Uterus (tissue), 2 donors: ENCODE measurements at regions not wholly inside any gene's neighbourhood (a gene's known extent, or its start where the extent isn't known, plus 50 kb on each side); places are given as distances from the start of the nearest gene placed in this dataset.

Experiments
- POLR2A ChIP-seq, 2 donors: fragments of 450-650 bp; IDR thresholded peaks; one replicate each; pipeline ENCODE4 v1.6.1; 2016; ENCODE audit warnings: antibody characterized with exemption in 2 of 2, mild to moderate bottlenecking in 1 of 2, moderate library complexity in 1 of 2
- TF ChIP-seq, protein P1 (sequence below), 4 experiments: fragments of 200-600 bp in 2 of 4; fragments of 450-650 bp in 2 of 4; sonication (generic) in 2 of 4; IDR thresholded peaks; one replicate each; pipeline ENCODE4 v1.5.1; 2016 to 2019; ENCODE audit warnings: antibody characterized with exemption in 4 of 4, mild to moderate bottlenecking in 2 of 4, moderate library complexity in 1 of 4

DNA sequence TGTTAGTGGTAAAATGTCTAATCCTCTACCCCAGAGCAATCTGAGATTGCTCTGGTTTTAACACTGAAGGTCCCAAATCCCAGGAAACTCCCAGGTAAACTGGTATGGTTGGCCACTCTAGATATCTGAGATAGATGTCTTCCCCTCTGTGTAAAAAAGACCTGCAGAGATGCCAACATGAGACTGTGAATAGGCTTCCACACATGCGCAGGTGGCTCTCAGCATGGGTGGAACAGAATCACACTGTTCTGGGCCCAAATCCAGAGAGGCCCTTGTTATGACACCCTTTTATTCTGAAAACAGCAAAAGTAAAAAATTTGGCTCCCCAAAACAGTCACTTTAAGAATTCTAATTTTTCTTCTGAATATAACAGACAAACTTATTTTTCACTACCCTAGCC is 88.7 kb upstream of the BMP5 start:
- TF ChIP-seq POLR2A (IDR thresholded peaks at IDR 0.05): no peak
- TF ChIP-seq, protein P1, sequence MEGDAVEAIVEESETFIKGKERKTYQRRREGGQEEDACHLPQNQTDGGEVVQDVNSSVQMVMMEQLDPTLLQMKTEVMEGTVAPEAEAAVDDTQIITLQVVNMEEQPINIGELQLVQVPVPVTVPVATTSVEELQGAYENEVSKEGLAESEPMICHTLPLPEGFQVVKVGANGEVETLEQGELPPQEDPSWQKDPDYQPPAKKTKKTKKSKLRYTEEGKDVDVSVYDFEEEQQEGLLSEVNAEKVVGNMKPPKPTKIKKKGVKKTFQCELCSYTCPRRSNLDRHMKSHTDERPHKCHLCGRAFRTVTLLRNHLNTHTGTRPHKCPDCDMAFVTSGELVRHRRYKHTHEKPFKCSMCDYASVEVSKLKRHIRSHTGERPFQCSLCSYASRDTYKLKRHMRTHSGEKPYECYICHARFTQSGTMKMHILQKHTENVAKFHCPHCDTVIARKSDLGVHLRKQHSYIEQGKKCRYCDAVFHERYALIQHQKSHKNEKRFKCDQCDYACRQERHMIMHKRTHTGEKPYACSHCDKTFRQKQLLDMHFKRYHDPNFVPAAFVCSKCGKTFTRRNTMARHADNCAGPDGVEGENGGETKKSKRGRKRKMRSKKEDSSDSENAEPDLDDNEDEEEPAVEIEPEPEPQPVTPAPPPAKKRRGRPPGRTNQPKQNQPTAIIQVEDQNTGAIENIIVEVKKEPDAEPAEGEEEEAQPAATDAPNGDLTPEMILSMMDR (IDR thresholded peaks at IDR 0.05): no peak
